ENCODE measurements at regions not wholly inside any gene's neighbourhood (a gene's known extent, or its start where the extent isn't known, plus 50 kb on each side); places are given as distances from the start of the nearest gene placed in this dataset.

- H3K4me3 ChIP-seq (ENCODE audit: low read length): no peak overlapping the region
- no peak for DNase-seq (ENCODE audit: low read depth)
- TF ChIP-seq, protein P1, sequence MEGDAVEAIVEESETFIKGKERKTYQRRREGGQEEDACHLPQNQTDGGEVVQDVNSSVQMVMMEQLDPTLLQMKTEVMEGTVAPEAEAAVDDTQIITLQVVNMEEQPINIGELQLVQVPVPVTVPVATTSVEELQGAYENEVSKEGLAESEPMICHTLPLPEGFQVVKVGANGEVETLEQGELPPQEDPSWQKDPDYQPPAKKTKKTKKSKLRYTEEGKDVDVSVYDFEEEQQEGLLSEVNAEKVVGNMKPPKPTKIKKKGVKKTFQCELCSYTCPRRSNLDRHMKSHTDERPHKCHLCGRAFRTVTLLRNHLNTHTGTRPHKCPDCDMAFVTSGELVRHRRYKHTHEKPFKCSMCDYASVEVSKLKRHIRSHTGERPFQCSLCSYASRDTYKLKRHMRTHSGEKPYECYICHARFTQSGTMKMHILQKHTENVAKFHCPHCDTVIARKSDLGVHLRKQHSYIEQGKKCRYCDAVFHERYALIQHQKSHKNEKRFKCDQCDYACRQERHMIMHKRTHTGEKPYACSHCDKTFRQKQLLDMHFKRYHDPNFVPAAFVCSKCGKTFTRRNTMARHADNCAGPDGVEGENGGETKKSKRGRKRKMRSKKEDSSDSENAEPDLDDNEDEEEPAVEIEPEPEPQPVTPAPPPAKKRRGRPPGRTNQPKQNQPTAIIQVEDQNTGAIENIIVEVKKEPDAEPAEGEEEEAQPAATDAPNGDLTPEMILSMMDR (conservative IDR thresholded peaks at IDR 0.05; ENCODE audit: low read depth, low read length): no peak
These were observed 359.4 kb downstream of the FGF9 start for GRCh38 chr13:22030321-22030720.

- TF ChIP-seq, protein P1 (conservative IDR thresholded peaks at IDR 0.05; ENCODE audit: low read depth, low read length): no peak
- DNase-seq (ENCODE audit: low read depth): no peak
- no peak overlapping the region for H3K4me3 ChIP-seq (ENCODE audit: low read length)
These were observed 360.9 kb downstream of the FGF9 start for GRCh38 chr13:22031702-22032286.

DNA sequence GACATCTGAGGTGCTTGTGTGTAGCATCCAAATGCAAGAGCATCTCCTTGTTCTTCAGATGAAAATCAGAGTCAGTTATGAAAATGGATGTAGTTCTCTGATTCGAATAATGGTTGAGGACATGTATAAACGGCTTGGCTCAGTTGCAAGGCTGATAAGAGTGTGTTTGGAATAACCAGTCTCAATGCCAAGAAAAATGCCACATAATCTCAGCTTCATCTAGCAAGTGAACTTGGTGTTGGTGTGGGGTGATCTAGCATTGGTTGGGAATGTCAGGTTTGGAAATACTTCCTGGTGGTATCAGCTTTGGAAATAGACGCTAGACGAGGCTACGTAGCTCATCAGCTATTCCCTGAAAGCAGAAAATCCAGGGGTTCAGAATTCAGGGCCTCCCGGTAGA lies 362.0 kb downstream of the FGF9 start:
- TF ChIP-seq, protein P1 (conservative IDR thresholded peaks at IDR 0.05; ENCODE audit: low read depth, low read length): no peak
- no peak overlapping the region for H3K4me3 ChIP-seq (ENCODE audit: low read length)
- DNase-seq (ENCODE audit: low read depth): no peak

DNA sequence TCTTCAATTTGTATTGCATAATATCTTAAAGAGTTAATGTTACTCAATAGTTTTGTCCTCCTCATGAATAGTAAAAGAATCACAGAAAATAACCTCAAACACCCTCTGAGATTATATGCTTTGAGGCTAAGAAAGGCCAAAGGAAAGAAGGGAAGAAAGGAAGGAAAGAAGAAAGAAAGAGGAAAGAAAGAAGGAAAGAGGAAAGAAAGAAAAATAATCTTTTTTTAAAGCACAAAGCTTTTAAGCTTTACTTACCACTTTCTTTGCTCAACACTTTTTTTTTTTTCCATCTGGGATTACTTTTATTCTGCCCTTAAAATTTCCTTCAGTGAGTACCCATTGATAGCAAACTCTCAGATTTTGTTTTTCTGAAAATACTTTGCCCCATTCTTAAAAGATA lies 369.1 kb downstream of the FGF9 start:
- H3K4me3 ChIP-seq (ENCODE audit: low read length): no peak overlapping the region
- DNase-seq (ENCODE audit: low read depth): no peak
- TF ChIP-seq, protein P1 (conservative IDR thresholded peaks at IDR 0.05; ENCODE audit: low read depth, low read length): no peak

- no peak overlapping the region for H3K4me3 ChIP-seq (ENCODE audit: low read length)
- TF ChIP-seq, protein P1 (conservative IDR thresholded peaks at IDR 0.05; ENCODE audit: low read depth, low read length): no peak
- no peak for DNase-seq (ENCODE audit: low read depth)
These were observed 370.0 kb downstream of the FGF9 start for GRCh38 chr13:22040810-22041364.

- TF ChIP-seq, protein P1 (conservative IDR thresholded peaks at IDR 0.05; ENCODE audit: low read depth, low read length): no peak
- H3K4me3 ChIP-seq (ENCODE audit: low read length): no peak overlapping the region
- no peak for DNase-seq (ENCODE audit: low read depth)
These were observed 370.9 kb downstream of the FGF9 start for GRCh38 chr13:22041741-22042140.

DNA sequence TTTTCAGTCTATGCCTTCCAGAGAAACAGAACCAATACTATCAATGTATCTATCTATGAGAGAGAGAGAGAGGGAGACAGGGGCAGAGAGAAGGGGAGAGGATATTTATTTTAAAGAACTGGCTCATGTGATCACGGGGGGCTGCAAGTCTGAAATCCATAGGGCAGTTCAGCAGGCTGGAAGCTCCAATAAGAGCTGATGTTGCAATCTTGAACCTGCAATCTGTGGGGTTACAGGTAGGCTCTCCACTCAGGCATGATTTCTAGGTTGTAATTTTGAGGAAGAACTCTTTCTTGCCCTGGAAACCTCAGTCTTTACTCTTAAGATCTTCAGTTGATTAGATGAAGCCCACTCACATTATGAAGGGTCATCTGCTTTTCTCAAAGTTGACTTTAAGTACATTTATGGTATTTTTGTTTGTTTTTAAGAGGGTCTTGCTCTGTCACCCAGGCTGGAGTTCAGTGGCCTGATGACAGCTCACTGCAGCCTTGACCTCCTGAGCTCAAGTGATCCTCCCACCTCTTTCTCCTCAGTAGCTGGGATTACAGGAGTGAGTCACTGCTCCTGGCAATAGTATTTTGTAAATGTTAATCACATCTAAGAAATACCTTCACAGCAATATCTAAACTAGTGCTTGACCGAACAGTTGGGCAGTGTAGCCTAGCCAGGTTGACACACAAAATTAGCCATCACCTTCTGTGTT lies 376.4 kb downstream of the FGF9 start:
- H3K4me3 ChIP-seq (ENCODE audit: low read length): no peak overlapping the region
- DNase-seq (ENCODE audit: low read depth): no peak
- TF ChIP-seq, protein P1 (conservative IDR thresholded peaks at IDR 0.05; ENCODE audit: low read depth, low read length): no peak

Data from retinal pigment epithelial cell (primary cell).